HCT116 (cell line): ENCODE measurements at regions not wholly inside any gene's neighbourhood (a gene's known extent, or its start where the extent isn't known, plus 50 kb on each side); places are given as distances from the start of the nearest gene placed in this dataset.

Experiments
- ATAC-seq: fragments of 200-7000 bp; cut with Tn5 transposase; 2 replicates; pipeline ENCODE4 v1.9.1; 2020; ENCODE audit warnings: mild to moderate bottlenecking, moderate library complexity
- BruUV-seq: library from RNA; stranded (reverse); fragments of 400-500 nt; replicated peaks from 2 replicates; lab custom pipeline; 2021; lab: Mats Ljungman, UMichigan
- CTCF ChIA-PET: fragments of 300-600 bp; sonication (Branson Sonifier 250); formaldehyde crosslinking; loops from one replicate; lab custom pipeline; 2021; ENCODE audit warnings: antibody characterized with exemption; lab: Charles Lee
- POLR2A ChIA-PET: fragments of 300-600, 350-600 bp; sonication (Branson Sonifier 250); formaldehyde crosslinking; loops from one replicate; lab custom pipeline; 2021; ENCODE audit warnings: antibody characterized with exemption; lab: Charles Lee
- RAD21 ChIA-PET, 2 experiments: fragments of 300-600 bp; sonication (Branson Sonifier 250); formaldehyde crosslinking; loops; one replicate each; lab custom pipeline; 2023; ENCODE audit warnings: low total read pairs in 2 of 2; ENCODE audit not compliant: uncharacterized antibody in 2 of 2, unreplicated experiment in 2 of 2, low non-redundant PET in 1 of 2; lab: Charles Lee
- DNase-seq: peaks from one replicate; pipeline ENCODE4 v3.0.0-alpha.2; 2010; ENCODE audit warnings: low read depth, low spot score
- H2AFZ ChIP-seq: fragments of 200-600 bp; shearing (Covaris generic), sonication (generic); 2 replicates; pipeline ENCODE4 v1.6.1; 2017; ENCODE audit warnings: low read depth, mixed run types, mixed read lengths, antibody characterized with exemption, low read length; ENCODE audit not compliant: poor library complexity, severe bottlenecking
- H3K27ac ChIP-seq: 2 replicates; pipeline ENCODE4 v1.5.1; 2012; ENCODE audit warnings: low read depth, low read length
- H3K27me3 ChIP-seq: fragments of 200-600 bp; sonication (generic); 2 replicates; pipeline ENCODE4 v1.6.1; 2016; ENCODE audit warnings: mixed run types, low read length, mixed read lengths; ENCODE audit not compliant: insufficient read depth
- H3K36me3 ChIP-seq, 2 experiments: fragments of 200-500 bp in 1 of 2; fragments of 200-600 bp in 1 of 2; sonication (Bioruptor generic) in 1 of 2; sonication (generic) in 1 of 2; 2 replicates each; pipeline versions ENCODE4 v1.5.1 to v1.6.1; 2014 to 2016; ENCODE audit warnings: low read length in 2 of 2, inconsistent platforms in 1 of 2, mixed read lengths in 1 of 2, mixed run types in 1 of 2; ENCODE audit not compliant: insufficient read depth in 2 of 2, control insufficient read depth in 1 of 2
- H3K4me1 ChIP-seq, 2 experiments: fragments of 200-600 bp in 1 of 2; sonication (generic) in 1 of 2; 2 replicates each; pipeline versions ENCODE4 v1.5.1 to v1.6.1; 2012 to 2017; ENCODE audit warnings: low read length in 2 of 2, inconsistent platforms in 1 of 2, mild to moderate bottlenecking in 1 of 2, mixed read lengths in 1 of 2, mixed run types in 1 of 2, moderate library complexity in 1 of 2; ENCODE audit not compliant: insufficient read depth in 2 of 2, control insufficient read depth in 1 of 2
- H3K4me2 ChIP-seq: fragments of 200-600 bp; sonication (generic); 2 replicates; pipeline ENCODE4 v1.6.1; 2017; ENCODE audit warnings: mixed run types, low read length, mixed read lengths
- H3K4me3 ChIP-seq, 2 experiments: fragments of 200-600 bp in 1 of 2; sonication (generic) in 1 of 2; replicated peaks in 1 of 2; 2 replicates each; pipeline ENCODE4 v1.5.1; 2011 to 2016; ENCODE audit warnings: low read length in 2 of 2, control low read depth in 1 of 2, low read depth in 1 of 2, mild to moderate bottlenecking in 1 of 2, mixed read lengths in 1 of 2, mixed run types in 1 of 2
- H3K79me2 ChIP-seq: fragments of 200-600 bp; sonication (generic); 2 replicates; pipeline ENCODE4 v1.6.1; 2017; ENCODE audit warnings: mild to moderate bottlenecking, mixed run types, low read length, moderate library complexity, mixed read lengths; ENCODE audit not compliant: insufficient read depth
- H3K9ac ChIP-seq: fragments of 200-600 bp; sonication (generic); 2 replicates; pipeline ENCODE4 v1.6.1; 2016; ENCODE audit warnings: low read length, mixed read lengths
- H3K9me2 ChIP-seq: fragments of 200-600 bp; sonication (generic), shearing (Covaris generic); 2 replicates; pipeline ENCODE4 v1.6.1; 2017; ENCODE audit warnings: mixed run types, mild to moderate bottlenecking, moderate library complexity; ENCODE audit not compliant: insufficient read depth
- H3K9me3 ChIP-seq, 2 experiments: fragments of 200-500 bp in 1 of 2; fragments of 200-600 bp in 1 of 2; sonication (Bioruptor generic) in 1 of 2; sonication (generic) in 1 of 2; 2 replicates each; pipeline ENCODE4 v1.6.1; 2014 to 2017; ENCODE audit warnings: low read length in 2 of 2, mixed read lengths in 2 of 2, inconsistent platforms in 1 of 2, low read depth in 1 of 2, mild to moderate bottlenecking in 1 of 2, mixed run types in 1 of 2, moderate library complexity in 1 of 2; ENCODE audit not compliant: control insufficient read depth in 1 of 2, insufficient read depth in 1 of 2
- H4K20me1 ChIP-seq: fragments of 200-600 bp; sonication (generic), shearing (Covaris generic); 2 replicates; pipeline ENCODE4 v1.6.1; 2017; ENCODE audit warnings: mixed run types, mild to moderate bottlenecking, moderate library complexity; ENCODE audit not compliant: insufficient read depth
- ATF3 ChIP-seq: IDR thresholded peaks from 2 replicates; pipeline ENCODE4 v1.6.1; 2012
- CBX3 ChIP-seq: IDR thresholded peaks from 2 replicates; pipeline ENCODE4 v1.6.1; 2012; ENCODE audit warnings: low read depth
- CTCF ChIP-seq, 3 experiments: fragments of 200-600 bp in 1 of 3; sonication (generic) in 1 of 3; IDR thresholded peaks in 2 of 3; conservative IDR thresholded peaks in 1 of 3; 2 replicates each; pipeline ENCODE4 v1.5.1; 2012 to 2017; ENCODE audit warnings: low read depth in 2 of 3, low read length in 2 of 3, antibody characterized with exemption in 1 of 3, borderline replicate concordance in 1 of 3, control low read depth in 1 of 3, mild to moderate bottlenecking in 1 of 3, mixed read lengths in 1 of 3, mixed run types in 1 of 3, moderate library complexity in 1 of 3; ENCODE audit not compliant: insufficient read depth in 1 of 3
- EGR1 ChIP-seq: IDR thresholded peaks from 2 replicates; pipeline ENCODE4 v1.6.1; 2012; ENCODE audit warnings: low read depth
- ELF1 ChIP-seq: IDR thresholded peaks from 2 replicates; pipeline ENCODE4 v1.6.1; 2012; ENCODE audit warnings: low read depth, borderline replicate concordance
- EZH2 ChIP-seq: fragments of 200-600 bp; sonication (generic); IDR thresholded peaks from 2 replicates; pipeline ENCODE4 v1.6.1; 2017; ENCODE audit warnings: antibody characterized with exemption, mixed run types
- EZH2phosphoT487 ChIP-seq: fragments of 200-600 bp; IDR thresholded peaks from 2 replicates; pipeline ENCODE4 v1.6.1; 2018; ENCODE audit warnings: antibody characterized with exemption, borderline replicate concordance
- FOSL1 ChIP-seq: IDR thresholded peaks from 2 replicates; pipeline ENCODE4 v1.6.1; 2012; ENCODE audit warnings: low read depth
- JUND ChIP-seq: IDR thresholded peaks from 2 replicates; pipeline ENCODE4 v1.6.1; 2012
- POLR2A ChIP-seq: IDR thresholded peaks from 2 replicates; pipeline ENCODE4 v1.7.0; 2011; ENCODE audit warnings: borderline replicate concordance; ENCODE audit not compliant: insufficient read depth, insufficient read length; ENCODE audit errors: extremely low read depth
- POLR2AphosphoS5 ChIP-seq: IDR thresholded peaks from 2 replicates; pipeline ENCODE4 v1.6.1; 2011; ENCODE audit warnings: mild to moderate bottlenecking, low read depth, low read length, moderate library complexity
- RAD21 ChIP-seq: IDR thresholded peaks from 2 replicates; pipeline ENCODE4 v1.6.1; 2012; ENCODE audit warnings: low read depth, mild to moderate bottlenecking
- SIN3A ChIP-seq: IDR thresholded peaks from 2 replicates; pipeline ENCODE4 v1.6.1; 2012; ENCODE audit warnings: low read depth
- ZBTB33 ChIP-seq: IDR thresholded peaks from 2 replicates; pipeline ENCODE4 v1.6.1; 2011; ENCODE audit warnings: mild to moderate bottlenecking, low read length, moderate library complexity; ENCODE audit not compliant: insufficient replicate concordance; ENCODE audit errors: extremely low read depth
- intact Hi-C: fragments of 100-400 bp; cut with micrococcal nuclease; formaldehyde crosslinking; loops from 2 replicates; pipeline ENCODE4 v1.10.0; 2022

GRCh38 chr7:67301667-67302066, 305.0 kb downstream of the TYW1 start:
- H3K9ac ChIP-seq, result peak overlapping the region; percentile 93
- POLR2A ChIA-PET, result interaction anchor here (1.0 to 1.2 kb wide), 2 partner anchors 12 to 261 kb away, joined by 3 to 6 read pairs; no protein-coding TSS in a partner anchor
- H3K4me1 ChIP-seq, result peaks cover 11 to 12% of the 10 kb centered on the region in 2 experiments
- CTCF ChIA-PET, result interaction anchor here (1.4 kb wide), 1 partner anchor 261 kb away, joined by 3 read pairs; no protein-coding TSS in a partner anchor
- H3K27me3 ChIP-seq, result no peaks in the 10 kb centered on the region
- TF ChIP-seq EZH2phosphoT487 (no peak), RAD21 (no peak)
- RAD21 ChIA-PET, result no interaction called here
- peak overlapping the region; percentile 87 for H3K27ac ChIP-seq
- BruUV-seq, result no TSS peak
- H3K36me3 ChIP-seq, result peaks cover 0 to 10% of the 10 kb centered on the region in 2 experiments; a peak in 3 of 4 replicates
- H2AFZ ChIP-seq, result no peak overlapping the region
- no peaks in the 10 kb centered on the region for H3K9me3 ChIP-seq
- ATAC-seq, result no peak
- H3K4me2 ChIP-seq, result peak overlapping the region; percentile 91
- intact Hi-C loops, result no loop called here
- peak overlapping the region; percentile 83 to 88 for H3K4me3 ChIP-seq
- H3K79me2 ChIP-seq, result peaks cover 44% of the 10 kb centered on the region
- H3K9me2 ChIP-seq, result no peaks in the 10 kb centered on the region
- H4K20me1 ChIP-seq, result no peaks in the 10 kb centered on the region
- DNase-seq, result no peak

GRCh38 chr7:67302113-67303039, 305.7 kb downstream of the TYW1 start:
- Histone ChIP-seq H3K9me2 (no peaks in the 10 kb centered on the region), H3K36me3 (peaks cover 0 to 10% of the 10 kb centered on the region in 2 experiments; a peak in 3 of 4 replicates), H3K79me2 (peaks cover 49% of the 10 kb centered on the region), H3K4me2 (peak overlapping the region; percentile 91), H4K20me1 (no peaks in the 10 kb centered on the region), H3K27ac (peak overlapping the region; percentile 87), H3K9ac (peak overlapping the region; percentile 93), H3K9me3 (no peaks in the 10 kb centered on the region), H2AFZ (no peak overlapping the region), H3K4me1 (peaks cover 11 to 12% of the 10 kb centered on the region in 2 experiments), H3K27me3 (no peaks in the 10 kb centered on the region), H3K4me3 (peak overlapping the region; percentile 83 to 88)
- no TSS peak for BruUV-seq
- peak; percentile 98 for DNase-seq
- peak; percentile 91 for ATAC-seq
- intact Hi-C loops, result no loop called here
- ChIA-PET POLR2A (interaction anchor here (1.0 to 1.2 kb wide), 2 partner anchors 11 to 262 kb away, joined by 3 to 6 read pairs; no protein-coding TSS in a partner anchor), RAD21 (no interaction called here), CTCF (interaction anchor here (0.9 to 1.4 kb wide), 2 partner anchors 261 to 262 kb away, joined by 3 read pairs; no protein-coding TSS in a partner anchor)
- TF ChIP-seq CTCF (IDR thresholded peaks at IDR 0.05 in 2 of 3, conservative IDR thresholded peaks at IDR 0.05 in 1 of 3; ENCODE audit: borderline replicate concordance in 1 of 3, insufficient read depth in 1 of 3, low read depth in 2 of 3, low read length in 2 of 3) (peak in 2 of 3 experiments; percentile 19 to 32; a peak in 2 of 6 replicates), CBX3 (no peak), ATF3 (no peak), ZBTB33 (no peak), EZH2 (no peak), JUND (no peak), ELF1 (no peak), POLR2A (peak; percentile 90), SIN3A (peak; percentile 79), POLR2AphosphoS5 (peak; percentile 85), EZH2phosphoT487 (no peak), EGR1 (peak; percentile 65; the same call in 1 of the 2 replicates), FOSL1 (no peak), RAD21 (no peak)
